ENCODE measurements at regions not wholly inside any gene's neighbourhood (a gene's known extent, or its start where the extent isn't known, plus 50 kb on each side); places are given as distances from the start of the nearest gene placed in this dataset.

DNA sequence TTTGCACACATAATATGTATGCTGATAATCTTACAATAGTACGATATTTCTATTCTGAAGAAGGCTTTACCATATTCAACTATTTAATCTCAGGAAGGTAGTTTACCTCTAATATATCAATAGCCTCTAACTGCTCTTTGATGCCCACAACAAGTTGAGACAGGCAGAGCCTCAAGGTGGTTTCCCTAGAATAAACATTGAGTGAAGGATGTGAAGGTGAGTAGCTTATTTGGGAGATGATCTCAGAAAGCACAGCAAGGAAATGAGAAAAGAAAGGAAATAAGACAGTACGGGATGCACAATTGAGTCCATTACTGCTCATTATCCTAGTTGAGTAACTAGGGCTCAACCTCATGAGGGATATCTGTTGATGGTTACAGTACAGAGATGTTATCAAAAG is 638.4 kb downstream of the MAFB start:
- no peak for TF ChIP-seq EZH2phosphoT487 (IDR thresholded peaks at IDR 0.05; ENCODE audit: low read depth, severe bottlenecking, unreplicated experiment)
- TF ChIP-seq CTCF (IDR thresholded peaks at IDR 0.05; ENCODE audit: poor library complexity) = no peak
